Trophoblast cell (in vitro differentiated cells and primary cell): ENCODE measurements at regions not wholly inside any gene's neighbourhood (a gene's known extent, or its start where the extent isn't known, plus 50 kb on each side); places are given as distances from the start of the nearest gene placed in this dataset.

Experiments
- DNase-seq, 2 donors: peaks; one replicate each; pipeline ENCODE4 v3.0.0-alpha.2; 2016
- H2AFZ ChIP-seq: 2 replicates; pipeline ENCODE4 v1.6.1; 2013; ENCODE audit warnings: low read length, moderate library complexity, mild to moderate bottlenecking; ENCODE audit not compliant: insufficient read depth, poor library complexity
- H2AK5ac ChIP-seq: 2 replicates; pipeline ENCODE4 v1.6.1; 2013; ENCODE audit warnings: mild to moderate bottlenecking, low read length
- H2BK120ac ChIP-seq: 2 replicates; pipeline ENCODE4 v1.6.1; 2013; ENCODE audit warnings: low read length, mild to moderate bottlenecking, moderate library complexity; ENCODE audit not compliant: insufficient read depth, poor library complexity
- H2BK12ac ChIP-seq: 2 replicates; pipeline ENCODE4 v1.6.1; 2013; ENCODE audit warnings: mild to moderate bottlenecking, low read length, moderate library complexity
- H2BK5ac ChIP-seq: 2 replicates; pipeline ENCODE4 v1.6.1; 2013; ENCODE audit warnings: low read length, low read depth, moderate library complexity, mild to moderate bottlenecking; ENCODE audit not compliant: poor library complexity
- H3K14ac ChIP-seq: 2 replicates; pipeline ENCODE4 v1.6.1; 2013; ENCODE audit warnings: mild to moderate bottlenecking, low read length
- H3K18ac ChIP-seq: 2 replicates; pipeline ENCODE4 v1.6.1; 2013; ENCODE audit warnings: mild to moderate bottlenecking, low read length
- H3K23ac ChIP-seq: 2 replicates; pipeline ENCODE4 v1.6.1; 2013; ENCODE audit warnings: low read length
- H3K27ac ChIP-seq: 2 replicates; pipeline ENCODE4 v1.5.1; 2013; ENCODE audit warnings: low read depth, mild to moderate bottlenecking, inconsistent platforms, low read length, moderate library complexity
- H3K27me3 ChIP-seq: 2 replicates; pipeline ENCODE4 v1.6.1; 2013; ENCODE audit warnings: inconsistent platforms, mild to moderate bottlenecking, low read length, moderate library complexity; ENCODE audit not compliant: insufficient read depth
- H3K36me3 ChIP-seq, 2 experiments: 1 replicate in 1 of 2; 2 replicates in 1 of 2; pipeline ENCODE4 v1.6.1; 2013; ENCODE audit warnings: low read length in 2 of 2, mild to moderate bottlenecking in 2 of 2, moderate library complexity in 1 of 2; ENCODE audit not compliant: insufficient read depth in 2 of 2, control insufficient read depth in 1 of 2
- H3K4ac ChIP-seq: 2 replicates; pipeline ENCODE4 v1.6.1; 2013; ENCODE audit warnings: low read depth, mild to moderate bottlenecking, low read length, moderate library complexity
- H3K4me1 ChIP-seq, 2 experiments: 1 replicate in 1 of 2; 2 replicates in 1 of 2; pipeline ENCODE4 v1.6.1; 2013; ENCODE audit warnings: low read length in 2 of 2, mild to moderate bottlenecking in 2 of 2, moderate library complexity in 1 of 2; ENCODE audit not compliant: insufficient read depth in 2 of 2, control insufficient read depth in 1 of 2
- H3K4me2 ChIP-seq: 2 replicates; pipeline ENCODE4 v1.6.1; 2013; ENCODE audit warnings: inconsistent platforms, mild to moderate bottlenecking, low read length, moderate library complexity
- H3K4me3 ChIP-seq: 2 replicates; pipeline ENCODE4 v1.5.1; 2013; ENCODE audit warnings: mild to moderate bottlenecking, low read depth, low read length, inconsistent platforms
- H3K79me1 ChIP-seq: one replicate; pipeline ENCODE4 v1.6.1; 2013; ENCODE audit warnings: low read length
- H3K79me2 ChIP-seq: 2 replicates; pipeline ENCODE4 v1.6.1; 2013; ENCODE audit warnings: low read length, mild to moderate bottlenecking; ENCODE audit not compliant: control insufficient read depth, insufficient read depth, poor library complexity
- H3K9ac ChIP-seq: 2 replicates; pipeline ENCODE4 v1.6.1; 2013; ENCODE audit warnings: mild to moderate bottlenecking, low read length
- H3K9me3 ChIP-seq: 2 replicates; pipeline ENCODE4 v1.6.1; 2013; ENCODE audit warnings: low read depth, mild to moderate bottlenecking, control low read depth, inconsistent platforms, low read length; ENCODE audit not compliant: insufficient read depth
- H4K12ac ChIP-seq: 2 replicates; pipeline ENCODE4 v1.6.1; 2013; ENCODE audit warnings: low read depth, mild to moderate bottlenecking, low read length, moderate library complexity
- H4K8ac ChIP-seq: 2 replicates; pipeline ENCODE4 v1.6.1; 2013; ENCODE audit warnings: low read depth, mild to moderate bottlenecking, low read length, moderate library complexity
- H4K91ac ChIP-seq: one replicate; pipeline ENCODE4 v1.6.1; 2013; ENCODE audit warnings: low read depth, mild to moderate bottlenecking, low read length, moderate library complexity
- WGBS: extraction: QIAGEN DNeasy Blood & Tissue Kit; methylation state at CpG from one replicate; pipeline ENCODE4 v1.1.7; 2013; ENCODE audit warnings: missing lambda C conversion rate; ENCODE audit not compliant: insufficient read length, insufficient coverage; ENCODE audit errors: extremely low coverage; 5-methylcytosine and 5-hydroxymethylcytosine counted together

DNA sequence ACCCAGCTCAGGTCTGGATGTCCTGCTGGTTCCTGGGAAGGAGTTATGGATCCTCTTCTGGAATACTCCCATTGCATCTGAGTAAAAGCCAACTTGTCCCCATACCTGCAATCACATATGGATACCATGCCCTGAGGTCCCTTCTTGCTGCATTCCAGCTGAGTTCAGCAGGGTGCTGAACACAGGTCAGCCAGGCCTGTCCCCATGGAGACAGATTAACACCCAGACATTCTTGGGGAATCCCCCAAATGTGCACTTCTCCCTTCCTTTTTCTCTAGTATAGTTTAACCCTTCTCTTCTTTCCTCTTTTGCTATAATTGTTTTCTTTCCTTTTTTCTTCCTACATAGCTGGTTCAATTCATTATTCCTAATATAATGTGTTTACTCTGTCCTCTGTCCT, 799.6 kb upstream of the HS6ST1 start:
- no peaks in the 10 kb centered on the region for H3K27me3 ChIP-seq
- H2AFZ ChIP-seq: no peak overlapping the region
- H3K4me2 ChIP-seq: no peak overlapping the region
- no peak overlapping the region for H2AK5ac ChIP-seq
- no peaks in the 10 kb centered on the region for H3K4me1 ChIP-seq
- H3K4me3 ChIP-seq: no peak overlapping the region
- no peak overlapping the region for H3K18ac ChIP-seq
- H3K23ac ChIP-seq: no peak overlapping the region
- H3K79me1 ChIP-seq: no peaks in the 10 kb centered on the region
- no peak for DNase-seq
- no peak overlapping the region for H4K8ac ChIP-seq
- H2BK5ac ChIP-seq: no peak overlapping the region
- H4K12ac ChIP-seq: no peak overlapping the region
- no peak overlapping the region for H4K91ac ChIP-seq
- no peaks in the 10 kb centered on the region for H3K36me3 ChIP-seq
- no peak overlapping the region for H3K4ac ChIP-seq
- no peak overlapping the region for H3K14ac ChIP-seq
- no peaks in the 10 kb centered on the region for H3K9me3 ChIP-seq
- no peak overlapping the region for H3K27ac ChIP-seq
- H3K9ac ChIP-seq: no peak overlapping the region
- H3K79me2 ChIP-seq: no peaks in the 10 kb centered on the region
- no peak overlapping the region for H2BK12ac ChIP-seq
- no peak overlapping the region for H2BK120ac ChIP-seq

DNA sequence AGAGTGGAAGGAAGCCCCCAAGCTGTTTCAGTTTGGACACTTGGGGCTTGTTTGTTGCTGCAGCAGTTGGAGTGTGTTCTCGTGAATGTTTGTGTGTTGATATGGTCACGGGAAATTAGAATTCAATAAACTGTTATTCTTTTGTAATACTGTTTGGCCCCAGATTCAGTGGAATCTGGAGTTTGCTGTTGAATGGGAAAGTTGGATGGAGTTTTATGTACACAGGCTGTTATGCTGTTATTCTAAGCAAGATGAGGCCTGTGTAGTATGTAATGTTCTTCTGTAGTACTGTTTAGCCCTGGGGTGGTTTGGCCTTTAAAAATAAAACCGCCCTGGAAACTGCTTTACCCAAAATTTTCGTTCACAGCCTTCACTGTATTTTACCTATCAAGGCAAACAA, 810.4 kb upstream of the HS6ST1 start:
- DNase-seq: no peak
- H4K91ac ChIP-seq: no peak overlapping the region
- no peak overlapping the region for H3K4me2 ChIP-seq
- H4K8ac ChIP-seq: no peak overlapping the region
- H2BK5ac ChIP-seq: no peak overlapping the region
- H3K9ac ChIP-seq: no peak overlapping the region
- H2AK5ac ChIP-seq: no peak overlapping the region
- H3K79me2 ChIP-seq: no peaks in the 10 kb centered on the region
- H3K4me3 ChIP-seq: no peak overlapping the region
- H3K23ac ChIP-seq: no peak overlapping the region
- H2BK120ac ChIP-seq: no peak overlapping the region
- no CpG with 5 or more reads among the region's 4 CpGs for WGBS
- H3K14ac ChIP-seq: no peak overlapping the region
- no peak overlapping the region for H3K27ac ChIP-seq
- H3K4ac ChIP-seq: no peak overlapping the region
- no peak overlapping the region for H4K12ac ChIP-seq
- H3K27me3 ChIP-seq: no peaks in the 10 kb centered on the region
- no peak overlapping the region for H2AFZ ChIP-seq
- no peaks in the 10 kb centered on the region for H3K79me1 ChIP-seq
- no peaks in the 10 kb centered on the region for H3K9me3 ChIP-seq
- H2BK12ac ChIP-seq: no peak overlapping the region
- H3K4me1 ChIP-seq: no peaks in the 10 kb centered on the region
- H3K36me3 ChIP-seq: no peaks in the 10 kb centered on the region
- H3K18ac ChIP-seq: no peak overlapping the region

DNA sequence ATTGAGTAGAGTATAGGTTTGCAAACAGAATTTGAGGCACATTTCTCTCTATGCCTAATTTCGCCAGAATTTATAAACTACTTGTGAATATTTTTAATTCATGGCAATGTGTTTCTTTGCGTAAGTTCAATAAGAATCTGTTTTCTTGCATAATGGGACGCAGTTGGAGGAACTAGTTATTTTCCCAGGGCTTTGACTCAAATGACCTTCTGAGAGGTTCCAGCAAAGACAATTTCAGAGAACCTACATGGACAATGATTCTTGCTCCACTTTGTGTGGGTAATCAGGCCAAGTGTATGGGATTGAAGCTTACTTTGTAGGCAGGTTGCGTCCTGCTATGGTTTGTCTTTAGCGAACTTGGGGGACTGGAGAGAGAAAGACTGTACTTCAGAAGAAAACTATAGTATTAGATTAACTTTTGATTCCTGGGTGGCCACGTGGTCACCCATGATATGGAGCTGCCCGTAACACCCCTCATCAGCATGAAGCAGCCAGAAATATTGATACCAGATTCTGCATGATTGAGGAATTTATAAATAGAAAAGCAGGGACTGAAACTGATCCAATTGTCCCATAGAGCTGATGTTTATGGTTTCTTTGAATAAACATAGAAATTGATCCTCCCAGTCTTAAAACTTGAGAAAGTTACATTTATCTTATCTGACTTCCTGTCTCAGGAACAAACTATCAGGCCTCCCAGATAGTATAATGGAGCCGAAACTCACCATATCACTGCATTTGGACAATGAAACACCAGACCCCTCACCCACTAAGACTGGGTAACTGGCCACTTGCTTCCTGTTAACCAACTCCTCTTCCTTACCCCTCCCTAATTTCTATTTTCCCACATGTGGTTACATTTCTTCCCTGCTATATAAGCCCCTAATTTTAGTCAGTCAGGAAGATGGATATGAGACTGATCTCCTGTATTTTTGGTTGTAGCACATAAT, 815.3 kb upstream of the HS6ST1 start:
- Histone ChIP-seq H3K36me3 (no peaks in the 10 kb centered on the region), H3K14ac (no peak overlapping the region), H3K79me1 (no peaks in the 10 kb centered on the region), H3K27ac (no peak overlapping the region), H2BK120ac (no peak overlapping the region), H3K4me3 (no peak overlapping the region), H3K18ac (no peak overlapping the region), H4K8ac (no peak overlapping the region), H3K4me1 (no peaks in the 10 kb centered on the region), H2AFZ (no peak overlapping the region), H3K9ac (no peak overlapping the region), H2BK12ac (no peak overlapping the region), H4K91ac (no peak overlapping the region), H3K27me3 (no peaks in the 10 kb centered on the region), H3K79me2 (no peaks in the 10 kb centered on the region), H4K12ac (no peak overlapping the region), H2BK5ac (no peak overlapping the region), H3K23ac (no peak overlapping the region), H3K4me2 (no peak overlapping the region), H3K9me3 (no peaks in the 10 kb centered on the region), H3K4ac (no peak overlapping the region), H2AK5ac (no peak overlapping the region)
- DNase-seq: no peak
- WGBS: no CpG with 5 or more reads among the region's 8 CpGs

DNA sequence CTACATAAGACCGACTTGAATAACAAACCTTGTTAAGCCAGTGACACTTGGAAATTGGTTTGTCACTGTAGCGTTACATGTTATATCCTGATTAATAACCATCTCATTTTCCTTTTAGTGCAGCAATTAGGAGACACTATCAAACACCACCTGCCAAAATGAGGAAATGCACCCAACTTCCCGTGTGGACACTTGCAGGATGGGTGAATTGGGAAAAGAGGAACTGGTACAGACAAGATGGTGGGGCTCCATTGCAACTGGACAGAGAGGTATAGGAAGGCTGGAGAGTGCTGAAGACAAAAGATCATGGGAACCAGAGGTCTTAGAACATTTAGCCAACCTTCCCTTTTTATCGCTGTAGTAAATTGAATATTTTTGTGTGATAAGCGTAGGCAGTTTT, 816.3 kb upstream of the HS6ST1 start:
- Histone ChIP-seq H2BK5ac (no peak overlapping the region), H3K9me3 (no peaks in the 10 kb centered on the region), H3K27me3 (no peaks in the 10 kb centered on the region), H3K4ac (no peak overlapping the region), H4K12ac (no peak overlapping the region), H3K4me2 (no peak overlapping the region), H4K91ac (no peak overlapping the region), H3K27ac (no peak overlapping the region), H3K18ac (no peak overlapping the region), H3K9ac (no peak overlapping the region), H3K79me1 (no peaks in the 10 kb centered on the region), H3K14ac (no peak overlapping the region), H4K8ac (no peak overlapping the region), H3K36me3 (no peaks in the 10 kb centered on the region), H2AK5ac (no peak overlapping the region), H2BK120ac (no peak overlapping the region), H3K4me3 (no peak overlapping the region), H2AFZ (no peak overlapping the region), H2BK12ac (no peak overlapping the region), H3K4me1 (no peaks in the 10 kb centered on the region), H3K23ac (no peak overlapping the region), H3K79me2 (no peaks in the 10 kb centered on the region)
- no CpG with 5 or more reads among the region's 5 CpGs for WGBS
- DNase-seq: no peak
